ENCODE measurements at regions not wholly inside any gene's neighbourhood (a gene's known extent, or its start where the extent isn't known, plus 50 kb on each side); places are given as distances from the start of the nearest gene placed in this dataset.

DNA sequence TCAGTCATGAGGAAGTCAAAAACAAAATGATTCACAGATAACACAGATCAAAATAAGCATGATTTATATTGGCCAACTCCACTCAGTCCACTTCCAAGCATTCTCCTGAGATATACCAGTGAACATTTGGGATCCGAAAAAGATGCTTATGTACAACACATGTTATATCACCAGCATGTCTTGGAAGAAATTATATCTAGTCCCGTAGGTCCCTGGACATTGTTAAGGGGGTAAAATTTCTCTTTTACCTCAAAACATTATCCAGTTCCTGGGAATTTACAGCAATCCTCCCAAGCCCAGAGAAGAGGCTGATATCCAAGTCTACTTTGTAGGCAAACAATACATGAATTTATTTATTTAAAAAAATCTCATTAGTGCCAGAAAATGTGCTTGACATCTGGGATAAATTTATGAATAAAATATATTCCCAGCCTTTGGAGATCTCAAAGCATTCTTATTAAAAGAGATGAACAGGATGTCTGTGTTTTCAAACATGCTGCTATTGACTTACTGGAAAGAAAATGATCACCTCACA, 582.2 kb upstream of the ZWINT start:
- CTCF ChIA-PET, result no interaction called here
- TF ChIP-seq, protein P1, sequence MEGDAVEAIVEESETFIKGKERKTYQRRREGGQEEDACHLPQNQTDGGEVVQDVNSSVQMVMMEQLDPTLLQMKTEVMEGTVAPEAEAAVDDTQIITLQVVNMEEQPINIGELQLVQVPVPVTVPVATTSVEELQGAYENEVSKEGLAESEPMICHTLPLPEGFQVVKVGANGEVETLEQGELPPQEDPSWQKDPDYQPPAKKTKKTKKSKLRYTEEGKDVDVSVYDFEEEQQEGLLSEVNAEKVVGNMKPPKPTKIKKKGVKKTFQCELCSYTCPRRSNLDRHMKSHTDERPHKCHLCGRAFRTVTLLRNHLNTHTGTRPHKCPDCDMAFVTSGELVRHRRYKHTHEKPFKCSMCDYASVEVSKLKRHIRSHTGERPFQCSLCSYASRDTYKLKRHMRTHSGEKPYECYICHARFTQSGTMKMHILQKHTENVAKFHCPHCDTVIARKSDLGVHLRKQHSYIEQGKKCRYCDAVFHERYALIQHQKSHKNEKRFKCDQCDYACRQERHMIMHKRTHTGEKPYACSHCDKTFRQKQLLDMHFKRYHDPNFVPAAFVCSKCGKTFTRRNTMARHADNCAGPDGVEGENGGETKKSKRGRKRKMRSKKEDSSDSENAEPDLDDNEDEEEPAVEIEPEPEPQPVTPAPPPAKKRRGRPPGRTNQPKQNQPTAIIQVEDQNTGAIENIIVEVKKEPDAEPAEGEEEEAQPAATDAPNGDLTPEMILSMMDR (IDR thresholded peaks at IDR 0.05; ENCODE audit: unreplicated experiment), result no peak
- no peak overlapping the region for H3K27ac Mint-ChIP-seq (ENCODE audit: low read depth, unreplicated experiment)

DNA sequence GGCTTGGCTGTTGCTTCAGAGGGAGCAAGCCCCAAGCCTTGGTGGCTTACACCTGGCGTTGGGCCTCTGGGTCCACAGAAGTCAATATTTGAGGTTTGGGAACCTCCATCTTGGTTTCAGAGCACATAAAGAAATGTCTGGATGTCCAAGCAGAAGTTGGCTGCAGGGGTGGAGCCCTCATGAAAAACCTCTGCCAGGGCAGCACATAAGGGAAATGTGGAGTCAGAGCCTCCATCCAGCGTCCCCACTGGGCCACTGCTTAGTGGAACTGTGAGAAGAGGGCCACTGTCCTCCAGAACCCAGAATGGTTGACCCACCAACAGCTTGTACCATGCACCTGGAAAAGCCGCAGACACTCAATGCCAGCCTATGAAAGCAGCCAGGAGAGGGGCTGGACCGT, 573.5 kb upstream of the ZWINT start:
- Mint-ChIP-seq H3K9me3 (ENCODE audit: unreplicated experiment) (peaks cover 8% of the 10 kb centered on the region), H3K27ac (ENCODE audit: low read depth, unreplicated experiment) (no peak overlapping the region), H3K36me3 (ENCODE audit: insufficient read depth, unreplicated experiment) (no peaks in the 10 kb centered on the region), H3K4me3 (ENCODE audit: unreplicated experiment) (no peak overlapping the region), H3K4me1 (ENCODE audit: insufficient read depth, unreplicated experiment) (no peaks in the 10 kb centered on the region), H3K27me3 (ENCODE audit: insufficient read depth, unreplicated experiment) (no peaks in the 10 kb centered on the region)
- DNase-seq (ENCODE audit: unreplicated experiment), result no peak
- POLR2A ChIA-PET, result no interaction called here
- TF ChIP-seq, protein P1 (IDR thresholded peaks at IDR 0.05; ENCODE audit: unreplicated experiment), result no peak
- CTCF ChIA-PET, result no interaction called here
- intact Hi-C loops (cut with micrococcal nuclease), result no loop called here
- no TSS peak for BruUV-seq (replicated peaks)

More for the DNA sequence above, 582.2 kb upstream of the ZWINT start:
- intact Hi-C loops (cut with micrococcal nuclease), result no loop called here
- Mint-ChIP-seq H3K27me3 (ENCODE audit: insufficient read depth, unreplicated experiment) (no peaks in the 10 kb centered on the region), H3K9me3 (ENCODE audit: unreplicated experiment) (peaks cover 7% of the 10 kb centered on the region), H3K4me3 (ENCODE audit: unreplicated experiment) (no peak overlapping the region), H3K4me1 (ENCODE audit: insufficient read depth, unreplicated experiment) (no peaks in the 10 kb centered on the region), H3K36me3 (ENCODE audit: insufficient read depth, unreplicated experiment) (no peaks in the 10 kb centered on the region)
- DNase-seq (ENCODE audit: unreplicated experiment), result no peak
- no TSS peak for BruUV-seq (replicated peaks)
- POLR2A ChIA-PET, result no interaction called here

DNA sequence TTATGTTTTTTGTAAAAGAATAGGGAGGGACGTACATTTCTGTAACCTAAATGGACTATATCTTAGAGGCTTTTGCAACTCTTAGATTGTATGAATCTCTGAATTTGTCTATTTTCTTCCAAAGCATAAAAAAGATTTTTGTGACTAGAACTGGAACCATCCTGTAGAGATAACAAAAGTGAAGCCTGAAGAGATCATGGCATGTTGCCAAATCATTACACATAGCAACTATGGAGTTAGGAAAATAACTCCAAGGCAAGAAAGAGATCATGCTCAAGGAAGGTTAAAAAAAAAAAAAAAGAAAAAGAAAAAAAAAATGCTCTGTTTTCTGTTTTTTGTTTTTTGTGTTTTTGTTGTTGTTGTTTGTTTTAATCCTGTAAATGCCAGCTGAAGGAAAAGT, 567.7 kb upstream of the ZWINT start:
- Mint-ChIP-seq H3K36me3 (ENCODE audit: insufficient read depth, unreplicated experiment) (no peaks in the 10 kb centered on the region), H3K4me3 (ENCODE audit: unreplicated experiment) (no peak overlapping the region), H3K27ac (ENCODE audit: low read depth, unreplicated experiment) (no peak overlapping the region), H3K4me1 (ENCODE audit: insufficient read depth, unreplicated experiment) (no peaks in the 10 kb centered on the region), H3K9me3 (ENCODE audit: unreplicated experiment) (peaks cover 21% of the 10 kb centered on the region), H3K27me3 (ENCODE audit: insufficient read depth, unreplicated experiment) (no peaks in the 10 kb centered on the region)
- TF ChIP-seq, protein P1 (IDR thresholded peaks at IDR 0.05; ENCODE audit: unreplicated experiment), result no peak
- DNase-seq (ENCODE audit: unreplicated experiment), result peak; percentile 9
- ChIA-PET POLR2A (no interaction called here), CTCF (no interaction called here)
- BruUV-seq (replicated peaks), result no TSS peak
- intact Hi-C loops (cut with micrococcal nuclease), result no loop called here

DNA sequence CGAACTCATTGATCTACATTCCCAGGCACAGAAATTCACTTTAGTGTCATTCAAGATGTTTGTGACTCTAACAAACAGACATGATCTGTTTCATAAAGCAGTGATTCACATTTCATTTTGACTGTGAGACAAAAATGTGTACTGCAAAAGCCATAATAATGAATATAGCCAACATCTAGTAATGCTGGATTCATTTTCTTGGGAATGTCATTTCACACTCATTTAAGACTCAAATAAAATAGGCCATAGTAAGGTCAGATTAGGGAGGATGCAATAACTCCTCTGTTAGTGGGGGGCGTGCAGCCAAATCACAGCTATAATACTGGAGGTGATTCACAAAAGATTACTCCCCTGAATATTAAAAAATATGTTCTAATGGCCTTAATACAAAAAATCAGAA, 566.6 kb upstream of the ZWINT start:
- ChIA-PET POLR2A (interaction anchor here (0.5 kb wide), 1 partner anchor 848 kb away, joined by 3 read pairs; no protein-coding TSS in a partner anchor), CTCF (interaction anchor here (0.6 kb wide), 1 partner anchor 349 kb away, joined by 3 read pairs; no protein-coding TSS in a partner anchor)
- Mint-ChIP-seq H3K4me3 (ENCODE audit: unreplicated experiment) (no peak overlapping the region), H3K9me3 (ENCODE audit: unreplicated experiment) (peaks cover 21% of the 10 kb centered on the region), H3K36me3 (ENCODE audit: insufficient read depth, unreplicated experiment) (no peaks in the 10 kb centered on the region), H3K27me3 (ENCODE audit: insufficient read depth, unreplicated experiment) (no peaks in the 10 kb centered on the region), H3K4me1 (ENCODE audit: insufficient read depth, unreplicated experiment) (no peaks in the 10 kb centered on the region), H3K27ac (ENCODE audit: low read depth, unreplicated experiment) (no peak overlapping the region)
- intact Hi-C loops (cut with micrococcal nuclease), result no loop called here
- DNase-seq (ENCODE audit: unreplicated experiment), result no peak
- TF ChIP-seq, protein P1 (IDR thresholded peaks at IDR 0.05; ENCODE audit: unreplicated experiment), result no peak
- BruUV-seq (replicated peaks), result no TSS peak

Data from MCF 10A (cell line).